Gastroesophageal sphincter (tissue), 4 donors: ENCODE measurements at regions not wholly inside any gene's neighbourhood (a gene's known extent, or its start where the extent isn't known, plus 50 kb on each side); places are given as distances from the start of the nearest gene placed in this dataset.

Source experiments
- ATAC-seq: fragments of 150-250 bp; one replicate; pipeline ENCODE4 v1.9.1; 2016; ENCODE audit warnings: mild to moderate bottlenecking, moderate library complexity
- H3K27ac ChIP-seq, 4 donors: fragments of 200-600 bp; sonication (generic) in 3 of 4; 1 replicate in 3 of 4; 2 replicates in 1 of 4; pipeline ENCODE4 v1.5.1; 2016 to 2019
- H3K27me3 ChIP-seq: fragments of 200-600 bp; sonication (generic); one replicate; pipeline ENCODE4 v1.5.1; 2019
- H3K36me3 ChIP-seq, 2 donors: fragments of 200-600 bp; sonication (generic); one replicate each; pipeline ENCODE4 v1.5.1; 2019; ENCODE audit warnings: control low read depth in 1 of 2
- H3K4me1 ChIP-seq, 3 donors: fragments of 200-600 bp; sonication (generic); 1 replicate in 2 of 3; 2 replicates in 1 of 3; pipeline ENCODE4 v1.5.1; 2016 to 2019; ENCODE audit warnings: control low read depth in 2 of 3
- H3K4me3 ChIP-seq, 2 donors: fragments of 200-600 bp; sonication (generic); one replicate each; pipeline ENCODE4 v1.5.1; 2019; ENCODE audit warnings: mild to moderate bottlenecking in 1 of 2, moderate library complexity in 1 of 2
- H3K9me3 ChIP-seq, 3 donors: fragments of 200-600 bp; sonication (generic); one replicate each; pipeline ENCODE4 v1.5.1; 2017 to 2019; ENCODE audit warnings: control low read depth in 2 of 3
- CTCF ChIP-seq, 4 experiments: fragments of 200-600 bp in 2 of 4; fragments of 450-650 bp in 2 of 4; sonication (generic) in 1 of 4; IDR thresholded peaks; one replicate each; pipeline ENCODE4 v1.5.1; 2017 to 2019; ENCODE audit warnings: antibody characterized with exemption in 4 of 4, mild to moderate bottlenecking in 2 of 4, moderate library complexity in 2 of 4
- EP300 ChIP-seq: sonication (generic); formaldehyde crosslinking; IDR thresholded peaks from one replicate; pipeline ENCODE4 v1.6.1; 2017; ENCODE audit warnings: antibody characterized with exemption, mild to moderate bottlenecking
- POLR2A ChIP-seq, 2 donors: fragments of 450-650 bp; IDR thresholded peaks; one replicate each; pipeline ENCODE4 v1.6.1; 2017; ENCODE audit warnings: antibody characterized with exemption in 2 of 2, mild to moderate bottlenecking in 2 of 2, moderate library complexity in 1 of 2
- POLR2AphosphoS5 ChIP-seq: sonication (generic); formaldehyde crosslinking; IDR thresholded peaks from one replicate; pipeline ENCODE4 v1.6.1; 2017; ENCODE audit warnings: antibody characterized with exemption
- WGBS, 2 donors: methylation state at CpG; one replicate each; pipeline ENCODE4 v1.1.5; 2018; ENCODE audit warnings: low coverage in 1 of 2; 5-methylcytosine and 5-hydroxymethylcytosine counted together

DNA sequence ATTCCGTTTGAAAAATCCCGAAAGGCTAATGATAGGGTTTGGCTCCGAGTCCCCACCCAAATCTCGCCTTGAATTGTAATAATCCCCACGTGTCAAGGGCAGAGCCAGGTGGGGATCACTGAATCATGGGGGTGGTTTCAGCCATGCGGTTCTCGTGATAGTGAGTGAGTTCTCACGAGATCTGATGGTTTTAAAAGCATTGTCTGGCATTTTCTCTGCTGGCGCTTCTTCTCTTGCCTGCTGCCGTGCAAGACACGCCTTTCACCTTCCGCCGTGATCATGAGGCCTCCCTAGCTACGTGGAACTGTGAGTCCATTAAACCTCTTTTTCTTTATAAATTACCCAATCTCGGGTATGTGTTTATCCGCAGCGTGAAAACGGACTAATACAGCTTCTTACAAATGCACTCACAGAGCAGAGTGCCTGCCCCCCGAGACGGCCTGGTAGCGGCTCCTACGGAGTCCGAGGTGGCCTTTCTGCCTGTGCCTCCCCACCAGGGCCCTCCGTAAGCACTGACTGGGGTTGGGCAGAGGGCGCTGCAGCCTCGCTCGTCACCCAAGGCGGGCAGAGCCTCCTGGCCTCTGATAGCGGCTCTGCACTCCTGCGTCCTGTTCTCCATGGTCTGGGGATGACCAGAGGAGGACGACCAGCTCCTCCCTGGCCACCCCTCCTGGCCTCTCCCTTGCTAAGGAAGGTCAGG, 131.7 kb downstream of the FOXL1 start:
- no peak for ATAC-seq
- Histone ChIP-seq H3K9me3 (peaks cover 0 to 10% (median 0%) of the 10 kb centered on the region in 3 donors), H3K4me1 (no peaks in the 10 kb centered on the region), H3K36me3 (no peaks in the 10 kb centered on the region), H3K27me3 (peaks cover 81% of the 10 kb centered on the region), H3K4me3 (no peak overlapping the region), H3K27ac (no peak overlapping the region)
- WGBS, 2 donors = 78 to 81% methylated on average over 13 to 17 of the region's 31 CpGs
- no peak for TF ChIP-seq POLR2A (IDR thresholded peaks at IDR 0.05)
- TF ChIP-seq CTCF (IDR thresholded peaks at IDR 0.05) = no peak
- TF ChIP-seq EP300 = no peak
- TF ChIP-seq POLR2AphosphoS5 = no peak

- peaks cover 81% of the 10 kb centered on the region for H3K27me3 ChIP-seq
- ATAC-seq = no peak
- no peaks in the 10 kb centered on the region for H3K36me3 ChIP-seq
- 43 to 49% methylated on average over 3 of the region's 8 CpGs for WGBS, 2 donors
- no peak for TF ChIP-seq EP300
- no peak for TF ChIP-seq POLR2A (IDR thresholded peaks at IDR 0.05)
- no peak for TF ChIP-seq CTCF (IDR thresholded peaks at IDR 0.05)
- no peak for TF ChIP-seq POLR2AphosphoS5
- H3K9me3 ChIP-seq = peaks cover 0 to 10% (median 0%) of the 10 kb centered on the region in 3 donors
- no peak overlapping the region for H3K27ac ChIP-seq
- H3K4me3 ChIP-seq = no peak overlapping the region
- H3K4me1 ChIP-seq = no peaks in the 10 kb centered on the region
These were observed 132.2 kb downstream of the FOXL1 start for GRCh38 chr16:86710602-86710950.

DNA sequence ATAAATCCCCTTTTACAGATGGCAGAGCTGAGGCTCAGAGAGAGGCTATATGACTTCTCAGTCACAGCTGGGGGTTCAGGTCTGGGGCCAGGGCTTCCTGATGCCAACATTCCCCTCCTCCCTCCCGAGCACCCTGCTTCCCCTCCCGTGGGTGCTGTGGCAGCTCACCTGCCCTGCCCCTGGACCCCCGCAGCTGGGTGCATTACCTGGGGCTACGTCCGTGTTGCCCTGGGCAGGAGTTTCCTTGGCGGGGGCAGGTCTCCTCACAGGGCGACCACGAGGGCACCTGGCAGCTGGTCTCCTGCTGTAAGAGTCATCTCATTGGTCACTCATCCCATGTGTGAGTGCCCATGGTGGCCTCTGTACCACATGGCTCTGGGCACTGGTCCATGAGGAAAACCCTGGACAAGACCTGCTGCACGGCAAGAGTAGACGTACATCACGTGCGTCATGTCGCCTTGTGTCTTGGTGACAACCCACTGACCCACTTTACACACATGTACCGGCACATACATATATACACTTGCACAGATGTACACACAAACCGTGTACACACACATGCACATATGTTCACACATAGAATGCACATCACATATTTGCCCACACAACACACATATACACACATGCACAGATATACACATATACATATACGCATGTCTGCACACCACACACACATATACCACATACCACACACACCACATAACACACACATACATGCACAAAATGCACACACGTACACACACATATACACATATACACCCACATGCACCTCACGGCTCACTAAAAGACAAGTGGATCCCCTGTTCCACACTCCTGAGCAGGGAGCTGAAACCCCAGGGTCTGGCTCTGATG, 134.0 kb downstream of the FOXL1 start:
- WGBS, 2 donors = 65 to 85% methylated on average over 3 to 10 of the region's 18 CpGs
- Histone ChIP-seq H3K36me3 (no peaks in the 10 kb centered on the region), H3K4me1 (no peaks in the 10 kb centered on the region), H3K27me3 (peaks cover 87% of the 10 kb centered on the region), H3K27ac (no peak overlapping the region), H3K4me3 (no peak overlapping the region), H3K9me3 (peaks cover 0 to 10% (median 0%) of the 10 kb centered on the region in 3 donors)
- TF ChIP-seq EP300 (no peak), CTCF (IDR thresholded peaks at IDR 0.05) (no peak), POLR2A (IDR thresholded peaks at IDR 0.05) (no peak)
- no peak for ATAC-seq

DNA sequence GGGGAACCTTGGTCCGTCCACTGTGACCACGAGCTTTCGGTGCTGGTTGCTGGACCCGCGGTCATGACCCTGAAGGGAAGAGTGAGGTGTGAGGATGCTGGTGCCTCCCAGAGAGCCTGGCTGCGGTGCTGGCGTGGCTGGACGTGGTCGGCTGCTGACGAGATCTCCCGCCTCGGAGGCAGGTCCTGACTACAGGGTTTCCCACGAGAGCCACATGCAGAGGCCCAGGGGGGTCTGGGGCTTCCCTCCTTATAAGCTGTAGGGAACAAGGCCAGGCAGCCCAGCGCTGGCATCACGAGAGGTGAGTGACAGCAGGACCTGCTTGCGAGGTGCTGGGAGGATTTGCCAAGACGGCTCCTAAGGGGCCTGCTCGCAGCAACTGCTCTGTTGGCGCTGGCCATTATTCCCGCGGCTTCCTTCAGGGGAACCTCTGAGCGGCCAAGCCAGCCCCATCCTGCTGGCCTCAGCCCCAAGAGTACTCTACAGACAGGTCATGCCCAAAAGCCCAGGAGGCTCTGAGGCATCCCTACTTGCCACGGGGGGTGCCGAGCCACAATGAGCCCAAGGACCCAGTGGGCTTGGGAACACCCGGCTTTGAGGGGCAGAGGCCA, 134.8 kb downstream of the FOXL1 start:
- no peak for TF ChIP-seq EP300
- TF ChIP-seq POLR2AphosphoS5 = no peak
- TF ChIP-seq CTCF (IDR thresholded peaks at IDR 0.05) = no peak
- 60% methylated on average over 1 of the region's 25 CpGs; no CpG with 5 or more reads in 1 of the 2 donors for WGBS, 2 donors
- ATAC-seq = no peak
- H3K27ac ChIP-seq = no peak overlapping the region
- no peaks in the 10 kb centered on the region for H3K4me1 ChIP-seq
- peaks cover 95% of the 10 kb centered on the region for H3K27me3 ChIP-seq
- peaks cover 0 to 10% (median 0%) of the 10 kb centered on the region in 3 donors for H3K9me3 ChIP-seq
- H3K4me3 ChIP-seq = no peak overlapping the region
- no peaks in the 10 kb centered on the region for H3K36me3 ChIP-seq
